A549 (cell line): ENCODE measurements at regions not wholly inside any gene's neighbourhood (a gene's known extent, or its start where the extent isn't known, plus 50 kb on each side); places are given as distances from the start of the nearest gene placed in this dataset.

Experiments
- CTCF ChIP-seq: fragments of >200 bp; sonication (Bioruptor Twin); formaldehyde crosslinking; IDR thresholded peaks from 3 replicates; pipeline ENCODE4 v1.5.1; 2016
- E2F6 ChIP-seq: IDR thresholded peaks from 2 replicates; pipeline ENCODE4 v1.6.1; 2012; ENCODE audit warnings: low read depth, borderline replicate concordance
- EP300 ChIP-seq, 2 experiments: fragments of >200 bp; sonication (Bioruptor Twin); formaldehyde crosslinking; IDR thresholded peaks; 2 replicates in 1 of 2; 3 replicates in 1 of 2; pipeline ENCODE4 v1.6.1; 2016 to 2017
- MAFK ChIP-seq: fragments of 450-650 bp; IDR thresholded peaks from 2 replicates; pipeline ENCODE4 v1.6.1; 2014; ENCODE audit not compliant: partially characterized antibody
- MAX ChIP-seq: IDR thresholded peaks from 2 replicates; pipeline ENCODE4 v1.6.1; 2012
- PBX3 ChIP-seq: IDR thresholded peaks from 2 replicates; pipeline ENCODE4 v1.6.1; 2012
- POLR2AphosphoS2 ChIP-seq: conservative IDR thresholded peaks from 2 replicates; pipeline ENCODE4 v1.6.1; 2012; ENCODE audit warnings: low read length, improper control_type of control experiment, inconsistent platforms

- TF ChIP-seq MAX (no peak), MAFK (no peak), CTCF (no peak), PBX3 (no peak), EP300 (IDR thresholded peaks at IDR 0.05) (no peak), E2F6 (no peak), POLR2AphosphoS2 (no peak)
Measured at GRCh38 chr2:196586511-196586991, 53.0 kb upstream of the CCDC150 start.
